NCI-H1694 treated with DMSO at 0.1 percent for 48 hours (cell line): ENCODE measurements at regions not wholly inside any gene's neighbourhood (a gene's known extent, or its start where the extent isn't known, plus 50 kb on each side); places are given as distances from the start of the nearest gene placed in this dataset.
A peak's percentile ranks its signal among the peaks of the same experiment; 100 is the strongest.

Source experiments
- DNase-seq: peaks from one replicate; lab custom pipeline; 2025; lab: John Stamatoyannopoulos, UW

DNA sequence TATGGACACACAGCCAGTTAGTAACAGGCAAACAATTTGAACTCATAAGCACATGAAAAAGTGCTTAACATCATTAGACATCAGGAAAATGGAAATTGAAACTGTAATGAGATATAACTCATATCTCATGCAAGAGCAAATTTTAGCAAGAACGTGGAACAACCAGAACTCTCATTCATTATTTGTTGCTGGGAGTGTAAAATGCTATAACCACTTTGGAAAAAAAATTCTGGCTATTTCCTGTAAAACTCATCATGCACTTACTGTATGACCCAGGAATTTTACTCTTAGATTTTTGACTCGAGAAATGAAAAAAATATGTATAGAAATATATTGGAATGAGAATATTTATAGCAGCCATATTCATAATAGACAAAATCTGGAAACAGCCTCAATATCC, 205.7 kb upstream of the PUM3 start:
- no peak for DNase-seq

DNA sequence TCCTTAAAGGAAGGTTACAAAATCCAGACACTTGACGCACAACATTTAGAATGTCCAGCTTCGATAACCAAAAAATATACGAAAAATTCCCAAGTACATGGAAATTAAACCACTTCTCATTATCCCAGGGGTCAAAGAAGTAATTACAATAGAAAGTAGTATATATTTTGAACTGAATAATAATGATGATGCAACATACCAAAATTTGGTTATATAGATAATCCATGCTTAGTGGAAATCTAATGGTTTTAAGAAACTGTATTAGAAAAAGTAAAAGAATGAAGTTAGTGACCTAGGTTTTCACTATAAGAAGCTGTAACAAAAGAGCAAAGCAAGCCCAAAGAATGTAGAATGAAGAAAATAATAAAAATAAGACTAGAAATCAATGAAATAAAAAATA, 204.0 kb upstream of the PUM3 start:
- no peak for DNase-seq

DNA sequence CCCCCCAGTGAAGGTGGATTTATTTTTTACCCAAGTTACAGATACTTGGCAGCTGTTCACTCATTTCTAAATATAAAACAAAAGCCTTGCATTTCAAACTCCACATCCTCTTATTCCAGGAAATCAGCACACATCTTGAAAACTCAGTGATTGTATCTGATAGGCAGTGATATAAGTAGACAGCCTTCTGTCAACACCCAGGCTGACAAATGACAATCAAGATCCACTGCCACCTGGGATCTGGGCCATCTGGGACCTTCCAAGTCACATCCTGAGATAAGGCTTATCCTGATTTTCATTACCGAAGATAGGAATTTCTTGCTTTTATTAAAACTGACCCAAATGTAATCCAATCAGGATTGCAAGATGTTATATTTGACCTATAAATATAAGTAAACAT, 201.3 kb upstream of the PUM3 start:
- DNase-seq = no peak

DNA sequence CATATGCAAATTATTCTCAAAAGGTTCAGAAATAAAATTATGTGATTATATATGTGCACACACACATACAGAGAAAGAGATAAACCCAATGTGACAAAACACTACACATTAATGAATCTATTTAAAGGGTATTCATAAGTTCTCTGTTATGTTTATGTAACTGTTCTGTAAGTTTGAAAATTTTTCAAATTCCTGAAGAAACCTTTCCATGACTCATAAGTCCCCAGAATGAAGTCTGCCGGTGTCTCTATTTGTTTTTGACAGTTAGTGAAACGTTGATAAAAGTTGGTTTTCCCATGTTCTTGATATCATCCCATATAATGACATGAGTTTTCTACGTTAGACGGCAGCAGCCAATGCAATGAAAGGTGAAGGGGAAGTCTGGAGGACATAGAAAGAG, 199.5 kb upstream of the PUM3 start:
- no peak for DNase-seq

DNA sequence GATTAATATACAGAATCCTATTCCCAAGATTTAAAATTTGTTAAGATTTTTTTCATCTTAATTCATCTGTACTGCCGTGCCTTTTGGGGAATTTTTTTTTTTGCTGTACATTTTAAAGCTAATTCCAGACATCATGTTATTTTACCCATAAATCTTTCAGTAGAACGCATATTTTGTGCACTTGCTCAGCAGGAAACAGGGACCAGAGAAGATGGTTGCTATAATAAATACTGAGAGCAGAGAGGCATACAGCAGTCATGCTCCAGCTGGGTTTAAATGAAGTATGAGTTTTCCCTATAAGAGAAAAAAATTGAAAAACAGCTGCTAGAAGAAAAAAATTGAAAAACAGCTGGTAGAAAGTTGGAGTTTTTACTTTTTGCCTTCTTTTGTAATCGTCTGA, 196.9 kb upstream of the PUM3 start:
- DNase-seq = no peak

DNA sequence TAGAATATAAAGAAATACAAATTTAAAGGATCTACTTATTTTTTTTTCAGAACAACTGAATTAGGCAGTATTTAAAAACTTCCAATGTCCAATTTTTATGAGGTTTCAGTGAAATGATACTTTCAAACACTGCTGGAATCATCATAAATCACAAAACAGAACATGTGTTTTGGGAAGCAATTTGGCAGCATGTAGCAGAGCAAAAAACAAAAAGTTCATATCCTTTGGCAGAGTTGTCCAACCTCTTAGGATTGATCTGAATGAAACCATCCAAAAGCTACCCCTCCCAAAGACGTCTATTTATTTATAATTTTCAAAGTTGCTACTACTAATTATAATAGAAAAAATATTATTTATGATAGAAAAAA, 192.4 kb upstream of the PUM3 start:
- DNase-seq = no peak

DNA sequence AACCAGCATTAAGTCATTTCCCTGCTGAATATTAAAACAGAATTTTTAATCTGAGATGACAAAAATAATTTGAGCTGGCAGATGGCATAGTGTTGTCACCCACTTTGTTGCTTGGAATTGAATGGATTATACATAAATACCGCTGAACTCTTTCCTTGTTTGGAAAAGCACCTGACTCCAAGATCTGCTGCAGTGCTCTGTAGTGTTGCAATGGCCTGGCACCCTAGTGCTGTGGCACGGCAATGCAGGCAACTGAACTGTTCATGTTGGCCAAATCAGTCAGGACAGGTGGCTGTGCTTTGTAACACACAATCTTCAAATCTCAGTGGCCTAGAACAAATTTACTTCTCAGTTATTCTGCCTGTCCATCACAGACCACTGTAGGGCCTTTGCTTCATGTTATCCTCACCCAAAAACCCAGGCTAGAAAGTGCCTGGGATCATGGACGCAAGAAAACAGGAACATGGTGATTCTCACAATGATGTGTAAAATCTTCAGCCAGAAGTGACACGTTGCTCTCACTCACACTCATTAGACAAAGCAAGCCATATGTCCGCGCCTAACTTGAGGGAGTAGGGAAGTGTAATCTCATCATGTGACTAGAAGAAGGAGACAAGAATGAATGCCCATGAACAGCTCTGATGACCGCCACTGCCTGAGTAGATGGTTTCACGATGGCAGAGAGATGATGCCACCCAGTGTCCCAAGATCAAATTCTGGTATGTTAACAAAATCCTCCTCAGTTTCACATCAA, 191.9 kb upstream of the PUM3 start:
- peak; percentile 20 for DNase-seq

DNA sequence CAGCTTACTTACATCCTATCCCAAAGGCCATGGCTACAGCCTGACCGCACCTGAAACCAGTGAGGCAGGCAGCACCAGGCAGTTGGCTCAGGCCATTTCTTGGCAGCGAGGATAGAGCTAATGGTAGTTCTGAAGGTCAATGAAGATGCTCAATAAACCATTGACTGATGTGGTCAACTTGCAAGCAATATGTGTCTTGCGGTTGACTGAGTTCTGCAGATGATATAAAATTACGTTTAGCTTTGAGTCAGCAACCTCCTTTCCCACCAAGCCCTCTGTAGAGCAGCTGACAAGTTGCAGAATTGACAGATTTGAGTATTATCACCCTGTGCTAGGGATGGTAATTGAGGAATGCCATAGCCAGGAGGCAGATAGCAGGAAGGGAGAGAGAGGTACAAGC, 189.0 kb upstream of the PUM3 start:
- no peak for DNase-seq

DNA sequence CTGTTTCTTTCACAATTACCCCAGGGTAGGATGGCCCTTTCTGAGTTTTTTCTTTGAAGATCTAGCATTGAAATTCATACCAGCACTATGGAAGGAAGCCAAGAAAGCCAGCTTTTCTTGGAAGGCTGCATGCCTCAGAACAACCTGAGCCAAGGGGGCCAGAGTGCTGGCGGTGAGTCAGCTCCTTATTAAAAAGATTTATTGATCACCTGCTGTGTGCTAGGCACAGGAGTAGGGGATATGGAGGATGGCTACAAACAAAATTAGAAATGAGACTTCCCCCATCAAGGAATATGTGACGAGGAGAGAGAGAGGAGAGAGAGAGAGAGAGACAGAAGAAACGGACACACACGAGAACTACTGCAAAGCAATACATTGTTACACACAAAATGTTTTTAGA, 184.6 kb upstream of the PUM3 start:
- no peak for DNase-seq

DNA sequence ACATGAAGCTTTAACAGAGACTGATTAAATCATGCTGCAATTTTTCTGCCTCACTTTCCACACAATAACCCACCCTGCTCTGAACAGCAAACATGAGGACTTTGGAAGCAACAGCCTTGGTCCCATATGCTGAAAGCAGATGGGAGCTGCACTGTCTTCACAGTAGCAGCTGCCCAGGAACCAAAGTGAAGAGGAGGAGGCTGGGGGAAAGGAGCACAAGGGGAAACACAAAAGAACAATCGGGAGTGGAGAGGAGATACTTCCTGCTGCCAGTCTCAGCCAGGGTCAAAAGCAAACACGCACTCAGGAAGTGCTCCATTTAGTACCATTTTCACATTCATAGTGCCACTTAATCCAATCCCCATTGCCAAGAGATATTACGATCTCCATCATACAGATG, 183.3 kb upstream of the PUM3 start:
- peak; percentile 89 for DNase-seq

DNA sequence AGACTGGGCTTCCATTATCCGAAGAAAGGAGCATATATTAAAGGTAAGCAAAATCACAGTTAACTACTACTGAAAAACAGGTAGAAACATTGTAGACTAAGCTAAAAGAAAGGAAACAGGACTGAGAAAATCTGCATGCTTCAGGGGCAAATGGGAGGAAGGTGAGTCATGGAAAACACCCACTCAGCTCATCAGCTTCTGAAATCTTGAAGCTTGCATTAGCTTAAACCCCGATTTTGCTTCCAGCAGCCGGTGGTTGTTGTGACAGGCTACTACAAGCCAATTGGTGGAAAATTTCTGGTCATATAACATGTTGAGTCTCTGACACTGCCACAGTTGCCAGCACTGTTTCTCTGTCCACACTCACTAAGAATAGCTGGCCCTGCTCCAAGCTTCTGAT, 179.6 kb upstream of the PUM3 start:
- DNase-seq = no peak

DNA sequence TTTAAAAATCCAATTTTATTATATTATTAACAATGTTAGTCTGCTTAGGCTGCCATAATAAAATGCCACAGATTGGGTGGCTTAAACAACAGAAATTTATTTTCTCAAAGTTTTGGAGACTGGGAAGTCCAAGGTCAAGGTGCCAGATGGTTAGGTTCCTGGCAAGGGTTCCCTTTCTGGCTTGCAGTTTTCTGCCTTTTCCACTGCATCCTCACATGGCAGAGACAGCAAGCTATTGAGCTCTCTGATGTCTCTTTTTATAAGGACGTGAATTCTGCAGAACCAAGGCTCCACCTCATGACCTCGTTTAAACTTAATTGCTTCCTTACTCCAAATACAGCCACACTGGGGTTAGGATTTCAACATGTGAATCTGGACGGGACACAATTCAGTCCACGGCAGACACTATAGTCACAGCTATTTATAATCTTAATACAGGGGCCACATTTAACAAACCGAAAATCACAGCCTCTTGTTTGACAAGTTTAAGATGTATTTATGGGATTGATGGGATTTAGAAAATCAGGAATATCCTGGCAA, 174.9 kb upstream of the PUM3 start:
- DNase-seq = peak; percentile 74

DNA sequence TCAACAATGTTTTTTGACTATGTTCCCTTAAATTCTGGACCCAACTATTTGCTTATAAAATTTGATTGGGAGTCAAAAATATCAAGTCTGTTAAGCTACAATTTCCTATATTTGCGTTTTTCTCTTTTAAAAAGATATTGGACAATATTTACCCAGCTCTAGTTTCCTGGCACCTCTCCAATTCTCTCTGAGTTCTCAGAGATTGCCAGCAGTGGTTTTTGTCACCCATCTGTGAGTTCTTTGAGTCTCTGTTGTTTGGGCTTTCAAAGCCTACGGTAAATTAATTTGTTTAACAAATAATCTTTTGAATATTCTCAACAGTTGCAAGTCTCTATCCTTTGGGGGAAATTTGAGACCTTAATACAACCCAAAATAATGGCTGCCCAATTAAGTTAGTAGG, 174.2 kb upstream of the PUM3 start:
- peak; percentile 84 for DNase-seq

DNA sequence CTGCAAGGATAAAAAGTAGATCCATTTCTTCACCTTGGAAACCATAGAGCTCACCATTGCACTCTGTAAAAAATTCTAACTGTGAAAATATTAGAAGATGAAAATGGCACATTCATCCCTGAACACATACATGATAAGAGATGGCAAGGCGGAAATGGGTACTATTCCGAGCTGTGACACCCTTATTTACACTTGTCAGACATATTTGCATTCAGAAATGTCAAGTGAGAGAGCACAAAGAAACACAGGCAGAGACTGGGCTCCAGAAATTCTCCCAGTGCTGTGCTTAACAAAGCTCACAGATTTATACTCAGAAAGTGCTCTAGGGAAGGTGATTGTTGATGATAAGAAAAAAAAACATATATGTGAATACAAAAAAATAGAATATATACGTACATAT, 170.3 kb upstream of the PUM3 start:
- DNase-seq = no peak

DNA sequence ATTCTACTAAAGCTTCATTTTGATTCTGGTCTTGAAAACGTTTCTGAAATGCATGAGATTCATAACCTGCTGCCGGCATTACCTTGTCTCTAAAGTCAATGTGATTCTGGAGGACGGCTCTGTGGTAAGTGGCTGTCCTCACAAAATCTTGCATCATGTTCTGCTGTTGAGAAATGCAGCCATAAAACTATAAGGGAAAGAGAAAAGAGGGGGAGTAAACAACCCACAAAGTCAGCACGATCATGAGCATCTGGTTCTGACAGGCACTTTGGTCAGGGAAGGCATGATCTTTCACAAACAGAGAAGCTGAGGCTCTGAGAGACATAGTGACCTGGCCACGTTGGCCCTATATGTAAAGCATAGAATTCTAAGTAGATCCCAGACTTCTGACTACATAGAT, 168.9 kb upstream of the PUM3 start:
- no peak for DNase-seq

DNA sequence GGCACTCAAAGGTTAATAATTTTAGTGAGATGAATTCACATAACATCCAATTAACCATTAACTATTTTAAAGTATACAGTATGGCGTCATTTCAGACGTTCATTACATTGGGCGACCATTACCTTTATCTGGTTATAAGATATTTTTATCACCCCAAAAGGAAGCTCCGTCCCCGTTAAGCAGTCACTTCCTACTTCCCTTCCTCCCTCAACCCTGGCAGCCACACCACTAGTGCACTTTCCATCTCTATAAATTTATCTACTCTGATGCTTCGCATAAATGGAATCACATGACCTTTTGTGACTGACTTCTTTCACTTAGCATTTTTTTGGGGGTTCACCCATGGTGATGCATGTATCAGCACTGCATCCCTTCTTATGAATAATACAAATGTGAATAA, 168.3 kb upstream of the PUM3 start:
- no peak for DNase-seq

DNA sequence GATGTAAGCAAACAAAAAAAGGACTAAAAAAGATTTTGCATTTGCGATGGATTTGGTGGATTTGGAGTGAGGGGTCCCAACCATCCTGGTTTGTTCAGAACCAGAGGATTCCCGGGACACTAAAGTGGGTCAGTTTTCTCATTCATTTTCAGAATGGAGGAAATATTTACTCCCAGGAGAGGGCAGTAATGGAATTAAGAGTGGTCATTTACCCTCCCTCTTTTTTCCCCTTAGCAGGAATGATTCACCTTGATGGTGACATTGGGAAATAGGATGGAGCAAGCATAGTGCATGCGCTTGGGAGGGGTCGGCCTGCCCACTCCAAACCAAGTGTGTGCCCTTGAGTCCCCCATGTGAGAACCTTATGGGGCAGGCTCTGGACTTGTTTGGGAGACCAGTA, 164.2 kb upstream of the PUM3 start:
- DNase-seq = no peak

DNA sequence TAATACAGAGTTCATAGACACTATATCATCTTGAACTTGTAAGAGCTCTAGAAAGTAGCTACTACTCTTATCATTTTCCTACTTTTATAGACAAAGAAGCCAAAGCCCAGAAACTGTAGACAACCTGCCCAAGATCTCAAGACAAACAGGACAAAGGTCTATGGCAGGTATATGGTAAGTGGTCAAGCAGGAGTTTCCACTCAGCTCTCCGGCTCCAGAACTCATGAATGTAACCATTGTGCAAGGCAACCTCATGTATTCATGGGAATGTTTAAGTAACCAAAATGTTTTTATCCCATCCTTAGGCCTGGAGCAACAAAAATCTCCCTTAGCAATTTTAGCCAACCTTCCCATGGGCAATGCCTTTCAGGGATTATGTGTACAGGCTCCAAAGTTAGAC, 163.4 kb upstream of the PUM3 start:
- no peak for DNase-seq

DNA sequence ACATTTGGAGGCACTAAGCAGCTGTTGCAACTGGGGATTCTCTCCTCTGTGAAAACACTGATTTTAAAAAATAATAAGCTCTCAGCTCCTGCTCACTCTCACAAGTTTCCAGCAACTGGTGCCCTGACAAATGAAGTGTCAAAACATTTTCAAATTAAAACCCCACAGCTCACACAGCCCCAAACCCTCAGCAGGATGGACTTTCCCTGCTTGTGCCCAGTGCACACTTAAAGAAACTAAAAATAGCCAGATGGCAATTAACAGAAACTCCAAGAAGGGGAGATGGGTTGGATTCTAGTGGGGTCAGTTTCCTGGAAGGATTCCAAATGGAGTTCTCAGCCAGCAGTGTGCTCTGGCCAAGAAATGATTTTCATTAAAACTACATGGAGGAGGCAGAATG, 163.0 kb upstream of the PUM3 start:
- DNase-seq = no peak

DNA sequence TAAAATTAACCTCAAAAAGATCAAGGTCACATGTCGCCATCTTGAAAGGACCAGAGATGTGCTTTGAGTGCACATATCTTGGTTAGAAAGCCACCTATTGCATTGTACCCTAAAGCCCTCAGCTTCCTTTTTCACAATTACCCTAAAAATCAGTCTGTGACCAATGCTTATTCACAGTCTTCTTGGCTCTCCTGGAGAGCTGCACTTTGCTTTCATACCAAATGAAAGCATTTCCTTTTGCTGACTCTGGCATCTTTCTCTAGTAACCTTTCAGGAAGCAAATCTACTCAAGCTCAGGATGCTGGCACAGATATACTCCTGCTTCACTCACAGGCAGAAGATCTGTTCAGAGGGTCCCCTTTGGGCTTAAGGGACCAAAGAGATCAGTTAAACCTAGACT, 160.7 kb upstream of the PUM3 start:
- no peak for DNase-seq

DNA sequence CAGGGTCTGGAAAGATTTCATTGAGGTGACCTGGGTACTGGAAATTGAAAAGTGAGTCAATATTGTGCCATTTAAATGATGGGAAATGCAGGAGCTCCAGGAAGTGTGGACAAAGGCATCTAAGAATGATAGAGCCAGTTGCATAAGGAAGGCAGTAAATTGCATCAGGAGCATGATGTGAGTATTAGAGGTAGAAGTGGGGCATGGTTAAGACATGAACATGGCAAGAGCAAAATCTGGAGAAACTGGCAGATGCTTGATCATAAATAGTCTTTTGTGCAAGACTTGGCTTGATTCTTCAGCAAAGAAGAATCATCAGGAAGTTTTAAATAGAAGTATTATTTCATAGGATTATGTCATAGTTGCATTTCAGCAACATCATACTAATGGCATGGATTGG, 157.4 kb upstream of the PUM3 start:
- DNase-seq = no peak

DNA sequence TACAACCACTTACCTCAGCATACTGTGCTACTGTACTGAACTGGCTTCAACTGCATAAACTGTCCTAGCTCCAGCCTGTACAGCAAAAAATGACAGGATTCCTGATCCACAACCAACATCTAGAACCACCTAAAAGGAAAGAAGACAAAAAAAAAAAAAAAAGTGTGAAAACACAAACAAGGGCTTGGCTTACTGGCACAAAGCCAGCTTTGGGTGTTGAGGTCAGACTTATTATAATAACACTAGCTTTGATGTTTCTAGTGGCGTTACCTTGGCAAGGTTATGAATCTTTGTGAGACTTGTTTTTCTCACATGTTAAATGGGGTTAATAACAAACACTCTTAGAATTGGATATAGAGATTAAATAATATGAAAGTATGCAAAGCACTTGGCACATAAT, 148.5 kb upstream of the PUM3 start:
- DNase-seq = no peak

DNA sequence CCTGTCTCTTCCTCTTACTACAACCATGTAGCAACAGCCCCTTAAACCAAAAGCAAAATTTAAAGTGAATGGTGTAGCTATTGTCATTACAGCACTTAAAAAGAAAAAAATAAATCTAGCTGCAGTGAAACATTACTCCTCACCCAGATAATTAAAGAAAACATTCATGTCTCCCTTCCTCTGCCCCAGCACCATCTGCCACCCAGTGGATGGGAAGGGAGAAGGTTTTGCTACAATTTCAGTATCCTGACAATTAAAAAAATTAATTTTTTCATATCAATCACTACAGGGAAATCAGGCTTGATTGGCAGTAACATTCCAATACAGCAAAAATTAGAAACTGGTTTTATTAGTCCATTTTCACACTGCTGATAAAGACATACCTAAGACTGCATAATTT, 147.4 kb upstream of the PUM3 start:
- DNase-seq = peak; percentile 16

DNA sequence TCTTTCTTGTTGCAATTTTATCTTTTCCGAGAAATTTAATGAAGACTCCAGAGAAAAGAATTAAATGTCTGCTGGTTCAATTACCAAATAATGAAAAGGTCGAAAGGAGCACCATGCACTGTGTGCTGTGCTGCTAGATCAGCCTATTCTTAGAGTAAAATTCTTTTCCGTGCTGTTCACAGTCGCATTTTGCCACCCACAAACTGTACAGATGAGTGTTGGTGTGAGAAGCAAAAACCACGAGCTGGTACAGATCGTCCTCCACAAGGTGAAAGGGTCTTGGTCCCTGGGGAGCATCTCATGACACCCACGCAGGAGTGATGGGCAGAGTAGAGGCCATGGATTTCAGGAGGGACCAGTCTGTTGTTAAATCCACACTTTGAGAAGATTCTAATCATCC, 143.8 kb upstream of the PUM3 start:
- no peak for DNase-seq

DNA sequence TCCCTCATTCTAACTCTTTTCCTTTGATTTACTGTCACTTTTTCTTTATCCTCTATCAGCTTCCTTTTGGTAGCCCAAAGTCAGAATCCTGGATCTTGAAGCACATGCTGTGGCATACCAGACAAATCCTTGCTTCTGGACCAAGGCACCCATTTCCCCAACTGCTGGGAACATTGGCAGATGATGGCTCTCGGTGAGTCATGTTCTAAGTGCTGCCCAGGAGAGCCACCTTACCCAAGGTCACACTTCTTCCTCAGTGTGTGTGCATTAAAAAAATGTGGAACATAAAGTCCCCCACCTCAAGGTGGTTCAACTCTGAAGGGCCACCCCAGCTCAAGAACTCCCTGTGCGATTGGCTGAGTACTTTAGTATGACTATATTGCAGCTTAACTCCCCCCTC, 141.4 kb upstream of the PUM3 start:
- DNase-seq = no peak
